ENCODE measurements at regions not wholly inside any gene's neighbourhood (a gene's known extent, or its start where the extent isn't known, plus 50 kb on each side); places are given as distances from the start of the nearest gene placed in this dataset.

- no peak for ATAC-seq
Measured at GRCh38 chr2:126345691-126346090, 310.3 kb upstream of the GYPC start.

DNA sequence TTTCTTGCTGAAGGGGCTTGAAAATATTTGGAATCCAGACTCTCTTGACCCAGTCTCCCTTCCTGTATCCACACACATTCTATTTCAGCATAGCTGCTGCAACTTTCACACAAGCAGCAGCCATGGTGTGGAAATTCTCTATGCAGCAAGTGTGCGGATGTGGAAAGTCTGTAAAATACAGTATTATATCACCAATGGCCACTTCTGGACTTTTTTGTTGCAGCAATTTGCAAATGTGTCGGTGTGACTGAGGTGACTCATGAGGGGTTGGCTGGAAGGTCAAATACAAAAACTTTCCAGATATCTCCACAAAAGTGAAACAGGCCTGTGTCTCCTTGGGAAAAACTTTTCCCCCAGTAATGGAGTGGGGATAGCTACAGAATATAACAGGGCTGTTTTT lies 299.3 kb upstream of the GYPC start:
- ATAC-seq: no peak

DNA sequence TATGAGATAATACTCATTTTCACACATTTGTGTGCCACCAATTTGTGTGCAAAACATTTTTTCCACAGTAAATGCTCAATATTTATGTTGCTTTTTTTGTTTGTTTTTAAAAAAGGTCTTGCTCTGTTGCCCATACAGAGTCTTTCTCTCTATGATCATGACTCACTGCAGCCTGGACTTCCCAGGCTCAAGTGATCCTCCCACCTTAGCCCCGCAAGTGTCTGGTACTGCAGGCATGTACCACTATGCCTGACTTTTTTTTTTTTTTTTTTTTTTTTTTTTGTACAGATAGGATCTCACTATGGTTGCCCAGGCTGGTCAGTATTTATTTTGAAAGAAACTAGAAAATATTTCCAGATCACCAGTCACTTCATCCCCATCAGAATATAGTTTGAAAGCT lies 297.8 kb upstream of the GYPC start:
- ATAC-seq: no peak

DNA sequence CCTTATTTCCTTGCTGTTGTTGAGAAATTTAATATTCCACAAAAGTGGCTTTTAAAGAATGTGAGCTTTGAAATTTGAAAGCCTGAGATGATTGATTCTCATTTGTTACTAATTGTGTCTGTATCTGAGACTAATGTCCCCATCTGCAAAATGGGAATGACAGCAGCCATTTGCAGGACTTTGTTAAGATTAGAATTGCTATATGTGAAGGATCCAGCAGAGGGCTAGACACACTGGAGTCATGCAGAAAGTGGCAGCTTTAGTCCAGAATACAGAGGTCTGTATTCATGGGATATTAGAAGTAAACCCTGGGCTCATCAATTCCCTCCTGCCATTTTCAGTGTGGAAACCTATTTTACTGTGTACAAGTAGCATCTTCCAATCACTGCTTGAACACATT lies 296.5 kb upstream of the GYPC start:
- no peak for ATAC-seq

- ATAC-seq: no peak
Measured at GRCh38 chr2:126367361-126367760, 288.6 kb upstream of the GYPC start.

GRCh38 chr2:126368758-126369157 lies 287.2 kb upstream of the GYPC start:
- no peak for ATAC-seq

DNA sequence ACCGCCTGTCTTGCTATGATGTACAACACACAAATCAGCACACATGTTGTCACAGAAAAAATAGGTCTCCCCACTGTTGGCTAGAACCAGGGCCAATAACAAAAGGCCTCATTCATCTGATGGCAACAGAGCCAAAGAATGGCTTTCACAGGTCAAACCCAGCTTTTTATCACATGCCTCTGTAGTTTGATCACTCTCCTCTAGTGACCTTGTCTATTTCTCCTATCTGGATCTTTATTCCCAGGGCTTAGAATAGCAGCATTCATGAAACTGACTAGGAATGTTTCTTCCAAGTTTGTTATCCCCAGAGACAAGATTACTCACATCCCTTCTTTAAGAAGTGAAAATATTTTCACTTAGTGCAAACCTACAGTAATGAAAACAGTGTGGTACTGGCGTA lies 285.8 kb upstream of the GYPC start:
- ATAC-seq: no peak

- ATAC-seq: no peak
Measured at GRCh38 chr2:126372406-126372805, 283.6 kb upstream of the GYPC start.

GRCh38 chr2:126378176-126378575 lies 277.8 kb upstream of the GYPC start:
- no peak for ATAC-seq

- ATAC-seq: no peak
Measured at GRCh38 chr2:126381091-126381490, 274.9 kb upstream of the GYPC start.

DNA sequence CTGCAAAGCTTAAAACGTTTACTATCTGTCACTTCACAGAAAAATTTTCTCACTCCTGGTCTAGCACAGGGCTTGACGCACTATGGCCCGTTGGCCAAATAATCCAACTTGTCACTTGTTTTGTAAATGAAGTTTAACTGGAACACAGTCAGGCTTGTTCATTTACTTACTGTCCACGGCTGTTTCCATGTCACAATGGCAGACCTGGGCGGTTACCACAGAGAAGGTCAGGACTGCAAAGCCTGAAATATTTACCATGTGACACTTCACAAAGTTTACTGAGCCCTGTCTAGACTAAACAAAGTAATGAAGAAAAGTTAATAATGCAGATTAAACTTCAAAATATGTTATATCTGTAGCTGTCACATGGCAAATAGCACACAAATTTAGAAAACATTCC lies 273.0 kb upstream of the GYPC start:
- ATAC-seq: no peak

DNA sequence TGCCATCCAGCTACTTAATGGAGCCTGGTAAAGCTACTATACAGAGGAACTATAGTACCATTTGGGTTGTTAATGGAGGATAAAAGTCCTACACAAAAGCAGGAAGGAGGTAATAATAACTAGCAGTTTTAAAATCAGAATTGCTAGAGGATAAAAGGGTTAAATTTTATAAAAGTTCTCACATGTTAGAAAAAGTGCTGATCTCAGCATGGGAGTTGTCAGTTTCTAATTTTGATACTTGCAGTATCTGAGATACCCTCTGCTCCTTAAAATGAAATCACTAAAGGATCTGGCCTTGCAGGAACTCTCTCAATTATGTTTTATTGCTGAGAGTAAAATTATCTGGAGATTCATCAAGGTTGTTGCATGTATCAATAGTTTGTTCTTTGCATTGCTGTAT lies 272.2 kb upstream of the GYPC start:
- no peak for ATAC-seq

- no peak for ATAC-seq
Measured at GRCh38 chr2:126385441-126385840, 270.5 kb upstream of the GYPC start.

DNA sequence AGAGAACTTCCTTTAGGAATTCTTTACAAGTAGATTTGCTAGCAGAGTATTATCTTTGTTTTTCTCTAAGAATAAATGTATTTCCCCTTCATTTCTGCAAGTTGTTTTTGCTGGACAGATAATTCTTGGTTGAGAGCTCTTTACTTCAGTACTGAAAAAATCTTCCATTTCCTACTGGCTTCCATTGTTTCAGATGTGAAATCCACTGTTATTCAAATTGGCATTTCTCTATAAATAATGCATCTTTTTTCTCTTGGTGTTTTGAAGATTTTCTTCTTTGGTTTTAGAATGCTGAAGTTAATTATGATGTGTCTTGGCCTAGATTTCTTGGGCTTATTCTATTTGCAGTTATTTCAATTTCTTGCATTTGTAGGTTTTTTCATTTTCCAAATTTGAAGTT lies 270.0 kb upstream of the GYPC start:
- no peak for ATAC-seq

GRCh38 chr2:126389446-126389845 lies 266.5 kb upstream of the GYPC start:
- ATAC-seq: no peak

GRCh38 chr2:126392889-126393288 lies 263.1 kb upstream of the GYPC start:
- no peak for ATAC-seq

GRCh38 chr2:126399001-126399400 lies 257.0 kb upstream of the GYPC start:
- no peak for ATAC-seq

DNA sequence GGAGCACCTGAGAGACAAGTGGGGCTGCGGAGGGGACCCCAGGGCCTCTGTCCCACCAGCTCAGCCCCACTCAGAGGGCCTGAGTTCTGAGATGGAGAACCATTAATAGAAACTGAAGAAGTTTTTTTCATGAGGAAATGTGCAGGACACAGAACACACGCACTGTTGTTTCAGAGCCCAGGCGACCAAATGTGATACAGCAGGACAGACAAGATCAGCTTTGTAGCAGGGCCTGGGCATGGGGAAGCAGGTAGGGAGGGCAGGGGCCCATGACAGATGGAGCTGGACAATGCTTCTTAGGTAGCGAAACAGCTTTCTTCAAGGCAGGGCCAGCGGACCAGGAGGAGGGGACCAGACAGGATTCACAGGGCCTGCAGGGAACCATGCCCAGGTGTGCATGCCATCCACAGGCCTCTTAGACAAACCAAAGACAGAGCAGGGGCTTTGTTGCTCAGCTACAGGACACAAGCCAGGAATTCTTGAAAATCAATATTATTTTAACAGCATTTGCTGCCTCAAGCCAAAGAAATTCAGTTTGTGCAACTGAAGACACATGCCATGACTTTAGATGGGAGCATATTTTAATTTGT lies 252.8 kb upstream of the GYPC start:
- no peak for ATAC-seq

DNA sequence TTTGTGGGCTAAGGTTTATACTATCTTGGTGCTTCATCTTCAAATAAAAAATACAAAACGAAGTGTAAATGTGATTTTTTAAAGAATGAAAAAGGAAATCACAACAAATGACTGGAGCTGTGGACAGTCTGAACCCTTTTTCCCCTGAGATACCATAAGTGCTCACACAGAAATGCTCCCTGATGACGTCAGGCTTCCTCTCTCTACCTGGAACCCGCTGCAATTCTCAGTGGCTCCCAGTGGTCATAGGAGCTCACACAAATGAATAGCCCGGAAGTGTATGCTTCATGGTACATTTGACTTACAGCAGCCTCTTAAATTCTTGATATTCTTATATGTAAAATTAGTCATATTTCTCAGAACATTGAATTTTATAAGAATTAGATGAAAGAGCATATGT lies 249.7 kb upstream of the GYPC start:
- ATAC-seq: no peak

- ATAC-seq: no peak
Measured at GRCh38 chr2:126408671-126409070, 247.3 kb upstream of the GYPC start.

DNA sequence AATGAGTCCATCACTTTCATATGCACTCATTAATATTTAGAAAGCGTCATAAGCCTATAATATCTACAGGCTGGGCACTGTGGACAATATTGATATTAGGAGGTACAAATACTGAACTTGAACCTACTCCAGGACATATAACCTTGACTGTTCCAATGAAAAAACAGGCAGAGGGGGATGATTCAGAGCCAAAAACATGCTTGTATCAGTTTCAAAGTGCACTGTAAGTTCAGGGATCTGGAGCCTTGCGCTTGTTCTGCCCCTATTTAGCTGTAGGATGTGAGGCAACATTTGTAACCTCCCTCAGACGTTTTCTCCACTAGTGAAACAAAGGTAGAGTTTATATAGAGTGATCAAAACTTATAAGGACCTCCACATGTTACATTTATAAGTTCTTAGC lies 246.1 kb upstream of the GYPC start:
- ATAC-seq: no peak

- peak; percentile 55 to 66 for ATAC-seq
Measured at GRCh38 chr2:126413079-126413478, 242.9 kb upstream of the GYPC start.

DNA sequence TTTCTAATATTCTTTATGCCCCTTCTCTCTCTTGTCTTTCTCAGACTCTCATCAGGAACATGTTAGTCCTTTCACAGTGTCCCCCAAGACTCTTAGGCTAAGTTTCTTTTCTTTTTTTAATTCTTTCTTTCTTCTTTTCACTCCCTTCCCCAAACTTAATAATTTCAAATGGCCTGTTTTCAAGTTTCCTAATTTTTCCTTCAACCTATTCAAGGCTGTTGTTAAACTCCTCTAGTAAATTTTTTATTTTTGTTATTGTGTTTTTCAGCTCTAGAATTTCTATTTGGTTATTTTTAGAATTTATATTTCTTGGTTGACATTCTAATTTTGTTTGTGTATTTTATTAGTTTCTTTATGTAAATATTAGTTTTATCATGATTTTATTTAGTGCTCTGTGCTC lies 236.6 kb upstream of the GYPC start:
- no peak for ATAC-seq

DNA sequence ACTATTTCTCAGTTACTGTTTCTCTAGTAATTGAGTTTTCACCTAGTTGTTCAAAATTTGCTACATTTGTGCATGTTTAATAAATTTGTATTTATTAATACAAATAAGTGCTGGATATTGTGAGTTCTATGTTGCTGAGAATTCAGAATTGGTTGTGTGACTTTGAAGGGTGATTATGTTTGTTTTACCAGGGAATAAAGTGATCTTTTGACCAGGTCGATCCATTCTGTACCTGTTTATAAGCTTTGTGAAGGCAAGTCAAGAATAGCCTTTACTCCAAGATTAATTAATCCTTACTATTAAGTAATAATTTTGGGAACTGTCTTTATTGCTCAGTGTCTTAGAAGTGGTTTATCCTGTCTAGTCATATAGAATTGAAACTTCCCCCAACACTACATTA lies 230.0 kb upstream of the GYPC start:
- no peak for ATAC-seq

GRCh38 chr2:126429103-126429502 lies 226.9 kb upstream of the GYPC start:
- no peak for ATAC-seq

GRCh38 chr2:126431136-126431535 lies 224.8 kb upstream of the GYPC start:
- ATAC-seq: no peak

Measured in activated CD4-positive, CD25-positive, alpha-beta regulatory T cell treated with anti-CD3 and anti-CD28 coated beads, Interleukin-2, amount 50 U/mL, for 24 hours (primary cell).